Stimulated activated CD4-positive, alpha-beta T cell treated with anti-CD3 and anti-CD28 coated beads, Interleukin-15, amount 100 ng/mL, for 24 hours (primary cell): ENCODE measurements at regions not wholly inside any gene's neighbourhood (a gene's known extent, or its start where the extent isn't known, plus 50 kb on each side); places are given as distances from the start of the nearest gene placed in this dataset.
"Not testable (repeated sequence)": the region's sequence is repeated elsewhere in the genome, so short reads cannot be mapped to it uniquely, and the experiment has no call there.

Experiments
- DNase-seq: peaks from one replicate; pipeline ENCODE4 v3.0.0-alpha.2; 2020

DNA sequence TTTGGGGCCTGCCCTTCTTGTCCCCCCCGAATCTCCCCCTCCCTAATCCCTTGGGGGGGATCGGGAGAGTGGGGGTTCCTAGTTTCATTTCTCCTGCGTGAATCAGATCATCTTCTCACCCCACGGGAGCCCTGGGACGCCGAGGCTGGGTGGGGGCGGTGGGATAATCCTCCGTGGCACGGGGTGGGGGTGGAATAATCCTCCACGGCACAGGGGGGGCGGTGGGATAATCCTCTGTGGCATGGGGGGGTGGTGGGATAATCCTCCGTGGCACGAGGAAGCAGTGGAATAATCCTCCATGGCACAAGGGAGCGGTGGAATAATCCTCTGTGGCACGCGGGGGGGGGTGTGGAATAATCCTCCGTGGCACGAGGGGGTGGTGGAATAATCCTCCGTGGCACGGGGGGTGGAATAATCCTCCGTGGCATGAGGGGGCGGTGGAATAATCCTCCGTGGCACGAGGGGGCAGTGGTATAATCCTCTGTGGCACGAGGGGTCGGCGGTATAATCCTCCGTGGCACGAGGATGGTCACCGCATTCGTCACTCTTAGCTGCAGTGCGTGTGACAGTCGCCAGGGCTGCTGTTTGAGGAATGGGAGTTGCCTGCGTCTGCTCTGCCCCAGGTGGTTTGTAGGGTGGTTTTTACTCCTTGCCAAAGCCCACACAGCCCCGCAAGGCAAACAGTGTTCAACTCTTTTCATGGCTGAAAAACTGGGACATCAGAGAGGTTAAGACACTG, 156.9 kb downstream of the LAT start:
- no peak for DNase-seq

DNA sequence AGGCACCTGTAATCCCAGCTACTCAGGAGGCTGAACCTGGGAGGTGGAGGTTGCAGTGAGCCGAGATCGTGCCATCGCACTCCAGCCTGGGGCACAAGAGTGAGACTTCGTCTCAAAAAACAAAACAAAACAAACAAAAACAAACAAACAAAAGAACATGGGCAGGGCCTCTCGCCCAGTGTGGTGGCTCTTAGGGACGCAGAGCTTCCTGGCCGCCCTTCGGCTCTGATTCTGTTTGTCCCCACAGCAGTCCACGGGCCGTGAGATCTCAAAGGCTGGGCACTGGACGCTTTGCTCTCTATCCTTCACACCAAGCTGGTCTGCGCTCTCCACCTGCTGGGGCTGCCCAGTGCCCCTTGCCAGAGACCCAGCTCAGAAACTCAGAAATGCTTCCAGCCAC, 156.3 kb downstream of the LAT start:
- not testable (repeated sequence) for DNase-seq

DNA sequence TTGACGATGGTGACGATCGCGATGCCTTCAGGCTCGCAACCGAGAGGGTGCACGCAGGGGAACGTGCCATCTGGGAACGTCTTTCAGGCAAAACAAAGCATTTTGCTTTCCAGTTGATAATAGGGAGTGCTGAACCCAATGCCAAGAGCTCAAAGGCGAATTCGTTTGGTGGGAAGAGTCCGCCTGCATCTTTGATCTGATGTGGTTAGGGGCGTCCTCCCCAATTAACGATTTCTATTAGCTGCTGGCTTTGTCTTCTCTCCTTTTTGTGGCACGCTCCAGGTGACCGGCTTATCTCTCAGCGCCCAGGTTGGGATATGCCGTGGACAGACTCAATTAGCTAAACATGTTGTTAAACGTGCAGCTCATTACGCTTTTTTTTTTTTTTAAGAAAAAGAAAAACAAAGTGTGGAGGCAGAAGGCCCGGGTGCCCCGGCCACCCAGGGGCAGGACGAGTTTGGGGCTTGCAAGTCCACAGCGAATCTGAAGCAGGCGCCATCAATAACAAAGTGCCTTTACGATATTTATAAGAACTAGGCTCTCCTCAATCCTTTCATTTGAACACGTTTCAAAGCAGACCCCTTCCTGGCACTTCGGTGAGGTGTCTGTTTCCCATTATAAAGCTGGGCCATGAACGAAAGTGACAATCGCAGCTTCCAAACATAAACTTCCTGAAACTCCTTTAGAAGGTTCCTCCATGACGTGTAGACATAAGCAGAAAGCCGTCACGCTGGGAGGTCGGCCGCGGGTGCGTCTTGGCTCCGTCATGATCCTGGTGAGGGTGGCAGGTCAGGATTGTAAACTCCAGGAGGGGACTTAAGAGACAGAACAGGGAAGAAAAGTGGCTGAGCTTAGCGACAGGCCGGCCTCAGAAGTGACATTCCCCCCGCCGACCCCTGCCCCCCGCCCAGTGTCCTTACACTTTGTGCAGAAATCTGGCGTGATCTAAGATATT, 155.3 kb downstream of the LAT start:
- DNase-seq: not testable (repeated sequence)

DNA sequence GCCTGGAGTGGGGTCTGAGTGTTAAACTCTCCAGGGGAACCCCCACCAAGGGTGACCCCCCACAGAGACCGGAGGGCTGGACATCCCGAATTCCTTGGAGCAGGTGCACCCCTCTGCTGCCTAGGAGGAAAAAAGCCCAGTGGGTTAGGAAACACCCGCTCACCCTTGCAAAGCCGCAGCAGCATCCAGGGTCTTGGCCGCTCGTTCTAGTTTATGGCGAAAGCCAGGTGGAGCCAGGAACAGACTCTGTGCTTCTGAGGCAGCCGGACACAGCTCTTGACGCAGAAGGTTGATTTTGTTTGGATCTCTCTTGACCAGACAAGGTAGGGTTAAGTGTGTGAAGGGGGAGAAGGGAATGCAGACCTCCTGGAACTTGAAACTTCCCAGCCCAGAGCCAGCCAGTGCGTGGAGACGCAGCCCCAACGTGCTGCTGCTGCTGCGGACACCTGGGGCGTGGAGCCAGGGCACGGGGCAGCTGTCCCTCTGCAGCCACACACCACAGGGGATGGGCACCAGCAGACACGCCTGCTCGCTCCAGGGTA, 154.5 kb downstream of the LAT start:
- no peak for DNase-seq

DNA sequence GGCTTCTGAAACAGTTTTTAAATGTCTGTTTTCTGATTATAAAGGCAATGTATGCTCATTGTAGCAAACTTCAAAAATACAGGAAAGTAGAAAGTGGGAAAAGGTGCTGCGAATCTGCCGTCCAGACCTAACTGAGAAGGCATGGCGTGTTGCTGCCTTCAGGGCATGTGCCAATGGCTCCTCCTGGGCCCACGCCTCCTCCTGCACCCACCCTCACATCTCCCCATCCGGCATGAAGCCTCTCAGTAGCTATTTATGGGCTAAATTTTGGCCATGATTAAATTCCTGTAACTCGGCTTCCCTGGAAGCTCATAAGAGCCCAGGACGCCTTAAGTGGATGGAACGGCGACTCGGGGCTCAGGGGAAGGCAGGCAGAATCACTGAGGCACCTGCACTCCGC, 153.8 kb downstream of the LAT start:
- not testable (repeated sequence) for DNase-seq

DNA sequence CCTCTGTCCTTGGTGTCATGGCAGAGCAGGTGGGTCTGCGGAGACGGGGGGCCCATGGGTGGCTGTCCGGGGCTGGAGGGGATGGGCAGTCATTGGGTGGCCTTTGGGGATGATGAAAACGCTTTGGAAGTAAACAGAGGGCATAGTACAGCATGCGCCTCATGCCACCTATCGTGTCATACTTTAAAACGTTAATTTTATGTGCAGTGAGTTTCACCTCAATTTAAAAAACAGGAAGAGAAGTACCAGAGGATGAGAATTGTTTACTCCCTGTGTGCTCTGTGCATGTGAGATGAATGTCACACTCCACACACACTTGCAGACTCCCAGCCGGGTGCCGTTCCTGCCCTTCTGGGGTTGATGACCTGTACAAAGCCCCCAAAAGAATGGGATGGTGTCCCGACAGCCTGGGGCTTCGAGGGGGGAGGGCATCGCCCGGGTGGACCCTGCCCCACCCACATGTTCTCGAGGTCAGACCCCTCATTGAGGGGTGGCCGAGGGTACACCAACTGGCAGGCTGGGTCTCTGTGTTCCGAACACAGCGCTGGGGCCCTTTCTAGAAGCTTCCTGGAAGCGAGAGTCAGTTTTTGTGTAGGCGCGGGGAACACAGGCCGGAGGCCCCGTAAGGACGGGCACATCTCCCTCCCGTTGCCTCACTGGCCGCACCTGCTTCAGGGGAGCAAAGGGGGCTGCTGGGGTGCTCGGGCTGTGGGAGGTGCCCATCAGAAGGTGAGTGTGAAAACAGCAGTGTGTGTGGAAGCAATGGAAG, 153.2 kb downstream of the LAT start:
- DNase-seq: not testable (repeated sequence)

DNA sequence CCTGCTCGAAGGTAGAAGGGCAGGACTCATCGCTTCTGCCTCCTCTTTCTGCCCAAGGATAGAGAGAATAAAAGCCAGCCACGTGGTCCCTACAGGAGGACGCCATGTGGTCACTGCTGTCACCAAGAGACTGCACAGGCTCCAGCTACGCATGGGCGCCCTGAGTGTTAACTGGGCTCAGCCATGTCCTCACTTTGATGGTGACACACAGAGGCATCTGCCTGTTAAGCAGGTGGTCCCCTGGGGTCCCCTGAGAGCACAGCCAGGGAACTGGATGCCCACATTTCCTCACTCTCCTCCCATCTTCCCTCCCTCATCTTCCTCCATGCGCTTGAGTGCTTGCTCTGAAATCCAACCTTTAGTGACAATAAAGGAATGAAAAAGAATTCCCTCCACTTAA, 152.6 kb downstream of the LAT start:
- not testable (repeated sequence) for DNase-seq

DNA sequence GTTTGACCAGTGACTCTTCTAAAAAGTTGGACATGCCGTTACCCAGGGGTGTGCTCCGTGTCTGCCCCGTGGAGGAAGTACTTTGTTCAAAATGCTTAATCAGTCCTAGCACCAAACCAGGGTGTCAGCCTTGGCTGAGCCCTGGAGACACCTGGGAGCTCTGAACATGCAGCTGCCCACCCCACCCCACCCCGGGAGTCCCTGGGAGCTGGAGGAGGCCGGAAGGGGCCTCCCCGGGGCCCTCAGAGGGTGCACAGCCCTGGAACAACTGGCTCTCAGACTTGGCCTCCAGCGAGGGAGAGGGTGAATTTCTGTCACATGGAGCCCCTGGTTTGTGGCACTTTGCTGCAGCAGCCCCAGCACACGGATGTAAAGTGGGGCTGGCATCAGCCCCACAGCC, 152.1 kb downstream of the LAT start:
- not testable (repeated sequence) for DNase-seq

DNA sequence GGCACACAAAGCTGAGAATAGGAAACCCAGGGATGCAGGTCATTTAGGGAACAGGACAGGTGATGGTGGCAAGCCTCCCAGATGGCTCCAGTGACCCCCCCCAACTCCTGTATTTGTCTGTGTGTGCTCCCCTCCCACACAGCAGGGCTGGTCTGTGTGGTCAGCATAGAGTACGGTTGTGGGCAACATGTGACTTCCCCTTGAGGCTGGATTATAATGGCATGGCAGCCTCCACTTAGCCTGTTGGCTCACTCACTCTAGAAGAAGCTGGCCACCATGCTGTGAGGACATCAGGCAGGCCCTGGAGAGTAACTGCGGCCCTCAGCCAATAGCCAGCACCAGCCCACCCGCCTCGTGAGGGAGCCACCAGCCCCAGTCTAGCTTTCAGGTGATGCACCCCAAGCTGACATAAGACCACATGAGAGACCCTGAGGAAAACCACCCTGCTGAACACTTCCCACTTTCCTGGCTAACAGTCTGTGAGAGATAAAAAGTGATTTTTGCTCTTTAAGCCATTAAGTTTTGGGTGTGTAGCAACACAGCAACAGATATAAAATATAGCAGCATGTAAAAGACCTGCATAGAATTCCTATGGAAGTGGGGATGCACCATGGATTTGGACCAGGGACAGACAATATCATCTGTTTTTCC, 151.3 kb downstream of the LAT start:
- DNase-seq: not testable (repeated sequence)

DNA sequence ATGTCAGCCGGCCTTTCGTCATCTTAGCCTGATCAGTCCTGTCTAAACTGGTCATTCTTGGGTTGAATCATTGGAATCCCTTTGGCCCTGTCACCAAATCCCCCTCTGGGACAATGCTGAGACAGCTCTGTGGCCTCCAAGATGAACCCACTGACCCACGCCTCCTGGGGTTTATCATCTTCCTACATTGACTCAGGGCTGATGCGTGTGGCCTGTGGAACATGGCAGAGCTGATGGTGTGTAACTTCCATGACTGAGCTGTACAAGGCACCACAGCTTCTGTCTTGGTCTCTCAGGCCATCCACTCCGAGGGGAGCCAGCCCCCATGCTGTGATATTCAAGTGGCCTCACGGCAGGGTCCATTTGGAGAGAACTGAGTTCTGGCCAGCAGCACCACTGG, 150.2 kb downstream of the LAT start:
- not testable (repeated sequence) for DNase-seq

DNA sequence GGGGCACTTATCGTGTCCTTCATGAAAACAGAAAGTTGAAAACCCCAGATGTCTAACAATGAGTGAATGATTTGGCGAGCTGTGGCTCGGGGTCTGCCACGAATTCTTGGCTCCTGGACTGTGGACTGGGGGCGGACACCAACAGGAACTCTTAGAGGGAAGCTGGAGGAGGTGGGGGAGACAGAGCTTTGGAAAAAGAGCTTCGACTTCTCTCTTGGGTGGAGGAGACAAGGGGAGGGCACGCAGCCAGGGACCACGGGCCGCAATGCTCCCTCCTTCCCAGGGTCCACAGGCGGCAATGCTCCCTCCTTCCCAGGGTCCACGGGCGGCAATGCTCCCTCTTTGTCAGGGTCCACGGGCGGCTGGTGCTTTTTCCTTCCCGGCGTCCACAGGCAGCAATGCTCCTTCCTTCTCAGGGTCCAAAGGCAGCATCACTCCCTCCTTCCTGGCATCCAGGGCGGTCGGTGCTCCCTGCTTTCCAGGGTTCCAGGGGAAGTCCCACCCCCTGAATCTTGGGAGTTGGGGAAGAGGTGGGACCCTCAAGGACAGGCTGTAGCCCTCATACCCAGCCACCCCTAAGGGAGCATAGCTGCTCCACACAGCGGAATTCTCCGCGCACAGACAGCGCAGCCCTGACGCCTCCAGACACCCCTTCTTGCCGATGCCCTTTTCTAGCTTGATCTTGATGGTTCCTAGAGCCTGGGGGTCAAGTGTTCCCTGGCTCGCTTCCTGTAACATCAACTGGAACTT, 149.0 kb downstream of the LAT start:
- not testable (repeated sequence) for DNase-seq

DNA sequence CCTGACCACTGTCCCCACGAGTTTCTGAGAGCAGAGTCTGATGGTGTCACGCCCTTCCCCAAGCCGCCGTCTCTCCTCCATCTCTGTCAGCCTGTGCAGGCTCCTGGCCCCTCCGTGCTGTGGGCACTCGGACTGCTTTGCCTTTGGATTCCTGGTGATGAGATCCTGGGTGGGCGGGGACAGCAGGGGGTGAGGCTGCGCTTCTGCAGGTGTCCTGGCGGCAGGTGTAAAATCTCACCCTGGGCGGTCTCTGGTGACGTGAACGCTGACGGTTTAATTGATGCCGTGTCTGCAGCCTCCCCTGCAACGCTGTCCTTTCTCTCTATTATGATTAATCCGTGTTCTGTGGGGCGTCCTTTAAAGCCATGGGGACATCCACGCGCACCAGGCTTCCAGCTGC, 148.0 kb downstream of the LAT start:
- DNase-seq: not testable (repeated sequence)

DNA sequence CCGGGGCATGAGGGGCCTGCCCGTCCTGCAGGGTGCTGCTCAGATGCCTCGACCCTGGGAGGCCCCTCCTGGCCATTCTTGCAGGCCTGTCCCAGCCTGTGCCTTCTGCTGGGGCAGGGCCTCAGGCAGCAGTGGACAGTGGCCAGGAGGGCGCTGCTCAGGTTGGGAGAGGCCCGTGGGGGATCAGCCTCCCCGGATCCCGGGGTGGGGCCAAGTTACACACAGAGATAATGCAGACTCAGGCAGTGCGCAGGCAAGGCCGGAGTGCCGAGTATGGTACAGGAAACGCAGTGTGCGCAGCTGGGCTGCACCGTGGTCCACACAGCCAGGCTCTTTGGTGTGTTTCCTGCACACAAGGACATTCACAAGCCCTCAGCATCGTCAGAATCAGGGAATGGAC, 147.6 kb downstream of the LAT start:
- not testable (repeated sequence) for DNase-seq

DNA sequence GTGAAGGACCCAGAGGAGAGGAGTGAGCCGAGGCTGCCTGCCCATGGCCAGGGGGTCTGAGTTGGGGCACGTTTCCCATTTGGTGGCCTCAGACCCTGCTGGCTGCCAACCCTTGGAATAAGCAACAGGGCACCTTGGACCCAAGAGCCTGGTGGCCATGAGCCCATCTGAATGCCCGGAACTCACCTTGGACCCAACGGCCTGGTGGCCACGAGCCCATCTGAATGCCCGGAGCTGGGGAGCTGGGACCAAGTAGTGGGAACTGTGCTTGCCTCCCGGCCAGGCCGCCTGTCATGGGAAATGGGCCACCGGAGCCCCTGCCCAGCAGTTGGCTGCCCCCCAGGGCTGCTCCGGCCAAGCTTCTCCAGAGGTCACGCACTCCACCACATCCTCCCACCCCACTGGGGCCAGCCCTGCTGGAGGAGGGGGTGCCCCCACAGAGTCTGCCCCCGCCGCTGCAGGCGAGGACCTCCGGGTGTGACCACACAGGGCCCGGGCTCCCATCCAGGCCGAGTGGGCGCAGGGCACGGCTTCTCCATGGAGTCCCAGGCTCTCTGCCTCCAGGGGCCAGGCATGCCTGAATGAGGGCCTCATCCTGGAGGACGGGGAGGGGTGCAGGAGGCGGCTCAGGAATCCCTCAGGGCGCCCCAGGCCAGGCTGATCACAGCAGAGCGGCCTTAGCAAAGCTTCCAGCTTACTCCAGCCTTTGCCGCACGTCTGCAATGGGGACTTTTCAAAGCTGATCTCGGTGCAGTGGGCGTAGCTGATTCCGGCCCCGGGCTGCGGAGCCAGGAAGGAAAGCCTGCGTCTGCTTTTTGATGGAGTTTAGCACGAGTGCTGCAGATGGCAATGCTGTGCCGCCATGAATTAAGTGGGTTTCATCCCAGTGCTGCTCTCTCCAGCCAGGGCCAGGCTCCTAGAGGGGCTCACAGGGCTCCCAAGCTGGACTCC, 146.3 kb downstream of the LAT start:
- DNase-seq: not testable (repeated sequence)

DNA sequence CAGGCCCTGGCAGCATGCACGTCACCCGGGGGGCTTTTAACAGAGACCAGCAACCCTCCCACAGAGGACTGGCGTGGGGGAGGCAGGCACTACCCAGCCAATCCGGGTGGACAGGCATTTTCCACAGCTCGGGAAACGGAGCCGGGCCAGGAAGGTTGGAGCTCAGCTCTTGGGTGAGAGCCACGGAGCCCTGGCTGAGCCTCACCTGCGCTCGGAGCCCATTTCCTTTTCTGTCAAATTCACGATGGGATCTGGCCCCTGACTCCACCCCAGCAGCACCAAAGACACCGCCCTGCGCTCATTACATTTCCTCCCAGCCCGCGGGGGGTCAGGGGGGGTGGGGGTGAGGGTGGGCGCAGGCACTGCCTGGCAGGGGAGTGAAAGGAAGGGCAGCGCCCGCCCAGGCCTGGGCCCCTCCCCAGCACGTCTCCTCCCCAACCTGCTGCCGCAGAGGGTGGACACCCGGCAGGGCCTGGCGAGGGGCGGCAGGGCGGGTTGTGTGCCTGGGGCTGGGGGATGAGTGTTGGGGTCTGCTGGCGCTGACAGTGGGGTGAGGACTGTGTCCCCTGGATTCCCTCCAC, 145.4 kb downstream of the LAT start:
- not testable (repeated sequence) for DNase-seq

DNA sequence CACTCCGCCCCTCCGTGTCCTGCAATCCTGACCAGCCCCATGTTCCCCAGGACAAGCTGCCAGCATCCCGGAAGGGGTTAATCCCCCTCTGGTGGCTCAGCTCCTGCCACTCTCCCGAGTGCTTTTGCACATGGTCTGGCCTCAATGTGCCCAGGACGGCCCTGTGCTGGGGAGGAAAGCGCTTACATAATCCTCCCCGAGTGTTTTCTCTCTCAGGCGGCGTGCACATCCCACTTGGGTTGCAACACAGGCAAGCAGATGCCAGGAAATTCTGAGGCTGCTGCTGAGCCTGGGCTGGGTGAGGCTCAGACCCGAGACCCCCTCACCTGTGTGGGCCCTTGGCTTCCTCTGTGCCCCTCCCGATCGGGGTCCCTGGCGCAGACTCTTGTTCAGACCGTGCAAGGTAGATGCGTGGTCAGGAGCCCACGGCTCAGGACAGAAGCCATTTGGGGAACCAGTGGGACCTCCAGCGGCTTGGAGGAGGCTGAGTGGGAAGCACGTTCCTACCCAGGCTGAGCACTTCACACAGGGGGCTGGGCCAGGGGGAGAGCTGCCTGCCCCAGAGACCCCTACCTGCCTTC, 144.7 kb downstream of the LAT start:
- DNase-seq: not testable (repeated sequence)

DNA sequence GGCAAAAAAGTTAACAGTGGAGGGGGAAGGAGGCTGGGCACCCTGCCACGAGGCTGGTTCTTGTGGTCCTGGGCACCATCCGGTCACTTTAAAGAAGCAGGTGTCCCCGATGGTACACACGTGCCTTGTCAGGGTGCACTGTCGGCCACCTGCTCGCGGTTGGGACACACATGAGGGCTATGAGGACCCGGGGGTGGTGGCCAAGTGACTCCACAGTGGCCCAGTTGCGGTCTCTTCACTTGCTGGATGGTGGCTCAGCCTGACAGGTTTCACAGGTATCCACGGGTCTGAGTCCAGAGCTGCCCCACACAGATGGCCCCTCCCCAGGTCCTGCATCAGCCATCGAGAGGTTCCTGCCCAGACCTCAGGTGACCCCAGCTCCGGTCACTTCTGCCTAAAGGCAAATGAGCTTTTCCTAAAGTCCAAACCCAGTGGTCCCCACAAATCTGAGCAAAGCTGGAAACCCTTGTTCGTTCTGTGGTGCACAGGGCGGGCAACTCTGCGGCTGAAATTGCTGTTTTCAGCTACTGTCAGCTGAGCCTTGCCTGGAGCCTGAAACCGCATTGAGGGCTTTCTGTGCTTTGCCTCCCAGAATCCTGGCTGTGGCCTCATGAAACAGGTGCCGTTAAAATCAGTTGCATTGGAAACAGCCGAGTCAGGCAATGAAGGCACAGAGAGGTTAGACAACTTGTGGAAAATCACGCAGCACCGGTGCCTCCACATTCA, 144.0 kb downstream of the LAT start:
- DNase-seq: not testable (repeated sequence)

DNA sequence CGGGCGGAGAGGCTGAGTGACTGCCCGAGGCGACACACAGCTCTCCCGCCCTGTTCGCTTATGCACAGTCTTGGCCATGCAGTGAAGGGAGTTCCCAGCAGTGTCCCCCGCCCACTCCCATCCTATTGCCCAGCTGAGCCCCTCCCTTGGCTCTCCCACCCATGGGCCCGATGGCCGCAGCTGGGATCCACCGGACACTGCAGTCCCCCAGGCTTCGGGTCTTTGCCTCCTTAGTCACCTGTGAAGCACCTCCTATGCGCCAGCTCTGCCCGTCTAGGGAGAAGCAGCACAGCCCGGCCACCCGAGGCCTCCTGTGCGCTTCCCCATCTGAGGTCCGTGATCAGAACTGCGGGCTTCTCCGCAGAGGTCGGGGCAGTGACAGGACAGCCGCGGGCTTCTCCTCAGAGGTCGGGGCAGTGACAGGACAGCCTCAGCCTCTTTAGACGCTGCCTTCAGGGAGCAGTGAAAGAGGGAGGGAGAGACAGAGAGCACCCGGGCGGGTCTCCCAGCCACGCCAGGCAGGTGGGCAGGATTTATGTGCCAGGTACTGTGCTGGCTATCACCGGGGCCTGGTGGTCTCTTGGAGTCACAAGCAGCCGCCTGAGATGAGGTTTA, 143.1 kb downstream of the LAT start:
- not testable (repeated sequence) for DNase-seq
